HCT116 (cell line): ENCODE measurements at regions not wholly inside any gene's neighbourhood (a gene's known extent, or its start where the extent isn't known, plus 50 kb on each side); places are given as distances from the start of the nearest gene placed in this dataset.

Experiments used
- ATF3 ChIP-seq: IDR thresholded peaks from 2 replicates; pipeline ENCODE4 v1.6.1; 2012
- EZH2 ChIP-seq: fragments of 200-600 bp; sonication (generic); IDR thresholded peaks from 2 replicates; pipeline ENCODE4 v1.6.1; 2017; ENCODE audit warnings: antibody characterized with exemption, mixed run types
- POLR2A ChIP-seq: IDR thresholded peaks from 2 replicates; pipeline ENCODE4 v1.7.0; 2011; ENCODE audit warnings: borderline replicate concordance; ENCODE audit not compliant: insufficient read depth, insufficient read length; ENCODE audit errors: extremely low read depth
- REST ChIP-seq: IDR thresholded peaks from 2 replicates; pipeline ENCODE4 v1.6.1; 2012; ENCODE audit warnings: low read depth
- SP1 ChIP-seq: IDR thresholded peaks from 2 replicates; pipeline ENCODE4 v1.6.1; 2012; ENCODE audit warnings: low read depth
- ZNF274 ChIP-seq: fragments of 200-500 bp; sonication (Bioruptor generic); IDR thresholded peaks from 2 replicates; pipeline ENCODE4 v1.6.1; 2014; ENCODE audit warnings: mild to moderate bottlenecking, low read depth, low read length, inconsistent platforms
- TF ChIP-seq, protein P1 (sequence below), 3 experiments: fragments of 200-600 bp in 1 of 3; sonication (generic) in 1 of 3; IDR thresholded peaks in 2 of 3; conservative IDR thresholded peaks in 1 of 3; 2 replicates each; pipeline ENCODE4 v1.5.1; 2012 to 2017; ENCODE audit warnings: low read depth in 2 of 3, low read length in 2 of 3, antibody characterized with exemption in 1 of 3, borderline replicate concordance in 1 of 3, control low read depth in 1 of 3, mild to moderate bottlenecking in 1 of 3, mixed read lengths in 1 of 3, mixed run types in 1 of 3, moderate library complexity in 1 of 3; ENCODE audit not compliant: insufficient read depth in 1 of 3
- TF ChIP-seq, protein P2 (sequence below): IDR thresholded peaks from 2 replicates; pipeline ENCODE4 v1.6.1; 2012

- TF ChIP-seq ATF3, result no peak
- TF ChIP-seq SP1, result no peak
- TF ChIP-seq POLR2A, result no peak
- TF ChIP-seq, protein P1, sequence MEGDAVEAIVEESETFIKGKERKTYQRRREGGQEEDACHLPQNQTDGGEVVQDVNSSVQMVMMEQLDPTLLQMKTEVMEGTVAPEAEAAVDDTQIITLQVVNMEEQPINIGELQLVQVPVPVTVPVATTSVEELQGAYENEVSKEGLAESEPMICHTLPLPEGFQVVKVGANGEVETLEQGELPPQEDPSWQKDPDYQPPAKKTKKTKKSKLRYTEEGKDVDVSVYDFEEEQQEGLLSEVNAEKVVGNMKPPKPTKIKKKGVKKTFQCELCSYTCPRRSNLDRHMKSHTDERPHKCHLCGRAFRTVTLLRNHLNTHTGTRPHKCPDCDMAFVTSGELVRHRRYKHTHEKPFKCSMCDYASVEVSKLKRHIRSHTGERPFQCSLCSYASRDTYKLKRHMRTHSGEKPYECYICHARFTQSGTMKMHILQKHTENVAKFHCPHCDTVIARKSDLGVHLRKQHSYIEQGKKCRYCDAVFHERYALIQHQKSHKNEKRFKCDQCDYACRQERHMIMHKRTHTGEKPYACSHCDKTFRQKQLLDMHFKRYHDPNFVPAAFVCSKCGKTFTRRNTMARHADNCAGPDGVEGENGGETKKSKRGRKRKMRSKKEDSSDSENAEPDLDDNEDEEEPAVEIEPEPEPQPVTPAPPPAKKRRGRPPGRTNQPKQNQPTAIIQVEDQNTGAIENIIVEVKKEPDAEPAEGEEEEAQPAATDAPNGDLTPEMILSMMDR (IDR thresholded peaks at IDR 0.05 in 2 of 3, conservative IDR thresholded peaks at IDR 0.05 in 1 of 3; ENCODE audit: borderline replicate concordance in 1 of 3, insufficient read depth in 1 of 3, low read depth in 2 of 3, low read length in 2 of 3), result no peak
- TF ChIP-seq, protein P2, sequence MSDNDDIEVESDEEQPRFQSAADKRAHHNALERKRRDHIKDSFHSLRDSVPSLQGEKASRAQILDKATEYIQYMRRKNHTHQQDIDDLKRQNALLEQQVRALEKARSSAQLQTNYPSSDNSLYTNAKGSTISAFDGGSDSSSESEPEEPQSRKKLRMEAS, result no peak
- no peak for TF ChIP-seq ZNF274
- TF ChIP-seq REST, result no peak
- no peak for TF ChIP-seq EZH2
These were observed 76.8 kb upstream of the NXT1 start for GRCh38 chr20:23273776-23274175.
